Eye (tissue), 1 donor: ENCODE measurements at regions not wholly inside any gene's neighbourhood (a gene's known extent, or its start where the extent isn't known, plus 50 kb on each side); places are given as distances from the start of the nearest gene placed in this dataset.
"Not testable (repeated sequence)": the region's sequence is repeated elsewhere in the genome, so short reads cannot be mapped to it uniquely, and the experiment has no call there.

Experiments
- DNase-seq: peaks from one replicate; pipeline ENCODE4 v3.0.0-alpha.2; 2015

GRCh38 chr10:52483587-52483986 lies 169.5 kb downstream of the DKK1 start:
- DNase-seq: no peak

GRCh38 chr10:52484206-52485065 lies 170.4 kb downstream of the DKK1 start:
- DNase-seq: peak; percentile 33

DNA sequence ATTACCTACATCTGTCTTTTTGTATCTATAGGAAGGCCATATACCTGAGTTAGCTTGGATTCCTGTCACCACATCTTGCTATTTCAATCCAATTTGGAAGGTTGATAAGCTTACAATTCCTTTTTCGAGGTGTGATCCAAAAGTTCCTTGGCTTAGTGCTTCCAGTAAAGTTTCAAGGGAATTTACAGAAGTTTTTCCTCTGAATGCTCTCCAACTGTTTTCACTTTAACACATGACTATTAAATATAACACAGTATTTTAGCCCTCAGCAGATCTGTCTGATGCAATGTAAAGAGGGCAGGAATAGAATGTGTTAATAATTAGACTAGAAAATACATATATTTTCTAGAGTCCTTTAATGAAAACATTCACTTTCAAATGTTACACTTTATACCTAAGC lies 171.4 kb downstream of the DKK1 start:
- DNase-seq: peak; percentile 39

DNA sequence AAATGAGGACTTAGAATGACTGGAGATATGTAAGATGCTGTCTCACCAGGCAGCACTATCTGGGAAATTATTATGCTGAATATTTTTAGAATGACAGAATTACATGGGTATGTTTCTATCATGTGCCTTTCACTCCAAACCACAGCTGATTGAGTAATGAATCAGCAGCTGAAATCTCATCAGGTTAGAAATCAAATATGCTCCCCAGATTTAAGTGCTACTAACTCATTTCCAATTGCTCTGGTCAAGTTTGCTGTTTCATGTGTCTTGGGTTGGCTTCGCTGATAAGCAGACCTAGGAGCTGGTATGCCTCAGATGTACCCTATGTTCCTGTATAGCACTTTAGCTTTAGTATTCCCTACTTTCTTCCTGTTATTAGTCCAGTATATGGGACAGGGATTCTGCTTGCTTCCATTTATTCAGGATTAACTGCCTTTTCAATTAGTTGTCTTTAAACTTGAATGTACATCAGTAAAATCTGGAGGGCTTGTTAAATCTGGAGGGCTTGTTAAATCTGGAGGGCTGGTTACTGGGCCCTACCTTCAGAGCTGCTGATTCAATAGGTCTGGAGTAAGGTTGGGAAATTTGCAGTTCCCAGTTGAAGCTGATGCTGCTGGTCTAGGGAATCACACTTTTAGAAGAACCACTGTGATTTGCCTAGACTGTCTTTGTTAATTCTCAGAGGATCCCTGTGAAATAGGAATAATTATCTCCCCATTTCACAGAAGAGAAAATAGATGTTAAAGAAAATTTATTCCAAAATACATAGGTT lies 172.9 kb downstream of the DKK1 start:
- DNase-seq: peak; percentile 30

- peak; percentile 81 for DNase-seq
Measured at GRCh38 chr10:52488606-52489485, 174.8 kb downstream of the DKK1 start.

- no peak for DNase-seq
Measured at GRCh38 chr10:52491246-52491995, 177.3 kb downstream of the DKK1 start.

DNA sequence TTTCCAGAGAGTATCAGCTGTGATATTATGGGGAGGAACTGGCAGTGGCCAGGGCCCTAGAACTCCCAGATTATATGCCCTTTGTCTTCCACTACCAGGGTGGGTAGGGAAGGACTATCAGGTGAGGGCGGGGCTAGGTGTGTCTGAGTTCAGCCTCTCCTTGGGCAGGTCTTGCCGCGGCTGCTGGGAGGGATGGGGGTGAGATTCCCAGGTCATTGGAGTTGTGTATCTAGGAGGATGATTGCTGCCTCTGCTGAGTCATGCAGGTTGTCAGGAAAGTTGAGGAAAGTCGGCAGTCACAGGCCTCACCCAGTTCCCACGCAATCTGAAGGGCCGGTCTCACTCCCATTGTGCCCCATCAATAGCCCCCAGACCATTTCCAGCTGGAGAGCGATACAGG lies 185.2 kb downstream of the DKK1 start:
- DNase-seq: no peak

DNA sequence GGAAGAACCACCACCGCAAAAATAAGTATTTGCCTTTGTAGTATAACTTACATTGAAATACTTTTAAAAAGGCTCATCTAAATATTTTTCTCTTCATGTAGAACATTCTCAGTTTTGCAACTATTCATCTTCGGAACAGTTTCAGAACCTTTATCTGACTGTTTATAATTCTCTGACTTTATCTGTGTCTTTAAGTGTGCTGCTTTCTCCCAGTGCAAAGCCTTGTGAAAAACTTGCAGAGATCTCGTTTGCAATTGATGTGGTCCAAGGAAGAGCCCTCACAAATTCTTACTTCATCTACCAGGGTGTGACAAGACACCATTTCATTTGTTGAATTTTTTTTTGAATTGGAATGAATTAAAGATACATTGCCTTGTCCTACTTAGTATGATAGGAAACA lies 186.4 kb downstream of the DKK1 start:
- no peak for DNase-seq

DNA sequence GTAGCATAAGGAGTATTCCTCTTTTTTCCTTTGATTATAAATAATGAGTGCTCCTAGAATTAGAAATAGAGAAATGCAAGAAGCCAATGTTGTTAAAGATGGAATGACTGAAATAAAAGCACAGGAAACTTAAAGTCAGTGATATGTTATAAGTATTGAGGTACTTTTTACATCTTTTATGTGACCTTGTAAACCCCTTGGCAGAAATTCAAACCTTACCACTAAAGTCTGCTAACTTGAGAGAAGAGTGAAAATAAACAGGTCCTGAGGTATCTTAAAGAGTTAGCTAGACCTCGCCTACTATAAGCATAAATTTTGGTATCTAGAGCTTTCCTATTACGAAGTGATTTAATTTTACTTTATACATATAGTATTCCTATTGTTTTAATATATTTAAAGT lies 188.2 kb downstream of the DKK1 start:
- no peak for DNase-seq

GRCh38 chr10:52505341-52505740 lies 191.3 kb downstream of the DKK1 start:
- DNase-seq: not testable (repeated sequence)

DNA sequence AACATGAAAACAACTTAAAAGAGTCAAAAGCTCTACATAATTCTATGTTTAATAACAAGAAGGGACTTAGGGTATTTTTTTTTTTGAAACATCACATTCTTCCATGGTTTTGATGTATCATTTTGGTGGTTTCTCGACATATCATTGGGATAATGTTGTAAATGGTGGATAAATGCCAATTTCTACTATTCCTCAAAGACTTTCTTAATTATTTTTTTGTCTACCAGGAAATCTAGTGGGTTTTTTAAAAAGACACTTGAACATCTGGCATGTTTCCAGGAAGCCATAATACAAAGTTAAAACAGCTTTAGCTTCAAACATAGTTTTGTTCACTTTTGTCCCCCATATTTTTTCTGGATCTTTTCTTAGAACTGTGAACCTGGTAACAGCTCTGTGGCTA lies 200.4 kb downstream of the DKK1 start:
- DNase-seq: no peak

DNA sequence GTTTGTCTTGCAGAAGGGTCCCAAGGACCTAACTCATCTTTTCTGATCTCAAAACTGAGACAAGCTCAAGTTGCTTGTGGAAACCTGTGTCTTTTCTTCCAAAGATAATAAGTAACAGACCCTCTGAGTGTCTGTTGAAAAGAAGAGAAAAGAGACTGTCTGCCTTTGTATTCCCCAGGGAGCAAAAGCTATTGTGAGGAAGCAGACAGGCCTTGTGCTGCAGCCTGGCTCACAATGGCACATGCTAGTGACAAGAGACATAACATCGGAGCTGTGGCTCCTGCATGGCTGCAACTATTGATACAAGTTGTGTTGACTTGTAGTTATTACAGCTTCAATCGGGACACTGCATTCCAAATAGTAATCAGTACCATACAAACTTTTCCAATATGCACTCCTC lies 202.9 kb downstream of the DKK1 start:
- DNase-seq: peak; percentile 88

- DNase-seq: no peak
Measured at GRCh38 chr10:52523696-52524095, 209.6 kb downstream of the DKK1 start.

GRCh38 chr10:52525761-52526160 lies 211.7 kb downstream of the DKK1 start:
- no peak for DNase-seq

DNA sequence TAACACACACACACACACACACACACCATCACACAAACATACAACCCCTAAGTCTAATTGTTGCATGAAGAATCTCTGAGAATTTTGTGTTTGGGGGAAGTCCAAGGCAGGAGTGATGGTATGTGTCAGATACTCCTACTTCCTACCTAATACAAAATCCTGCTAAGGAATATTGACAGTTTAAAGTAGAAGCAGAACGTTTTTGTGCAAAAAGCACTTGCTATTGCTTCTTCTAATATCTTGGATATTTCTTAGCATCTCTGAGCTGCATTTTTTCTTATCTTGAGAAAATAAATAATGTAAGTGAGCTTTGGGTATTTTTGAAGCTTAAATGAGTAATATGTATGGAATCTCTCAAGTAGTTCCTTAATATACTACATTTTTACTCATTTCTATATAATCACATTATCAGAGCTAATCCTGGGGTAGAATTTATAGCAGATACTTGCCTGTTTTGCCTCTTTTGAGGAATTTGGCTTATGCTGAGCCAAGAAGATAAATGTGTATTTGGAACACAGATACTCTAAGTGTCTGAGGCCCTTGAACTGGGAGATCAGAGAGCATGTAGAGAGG lies 212.3 kb downstream of the DKK1 start:
- no peak for DNase-seq

GRCh38 chr10:52532650-52533290 lies 218.7 kb downstream of the DKK1 start:
- no peak for DNase-seq

GRCh38 chr10:52533986-52534385 lies 219.9 kb downstream of the DKK1 start:
- no peak for DNase-seq

DNA sequence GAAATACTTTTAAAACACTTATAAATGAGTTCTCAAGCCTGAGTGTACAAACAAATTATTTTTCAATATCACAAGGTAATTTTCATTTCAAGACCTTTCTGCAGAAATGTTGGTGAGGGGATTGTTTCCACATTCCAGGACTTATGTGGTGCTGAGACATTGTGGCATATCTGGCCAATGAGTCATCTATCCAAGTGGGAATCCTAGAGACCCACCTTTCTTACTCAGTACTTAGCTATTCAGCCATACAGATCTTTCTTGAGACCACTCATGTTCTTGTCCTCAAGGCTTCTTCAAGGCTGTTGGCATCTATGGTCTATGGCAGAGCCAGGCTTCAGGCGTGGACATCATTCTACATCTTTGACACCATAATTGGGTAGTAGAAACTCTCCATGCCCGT lies 225.4 kb downstream of the DKK1 start:
- DNase-seq: no peak

DNA sequence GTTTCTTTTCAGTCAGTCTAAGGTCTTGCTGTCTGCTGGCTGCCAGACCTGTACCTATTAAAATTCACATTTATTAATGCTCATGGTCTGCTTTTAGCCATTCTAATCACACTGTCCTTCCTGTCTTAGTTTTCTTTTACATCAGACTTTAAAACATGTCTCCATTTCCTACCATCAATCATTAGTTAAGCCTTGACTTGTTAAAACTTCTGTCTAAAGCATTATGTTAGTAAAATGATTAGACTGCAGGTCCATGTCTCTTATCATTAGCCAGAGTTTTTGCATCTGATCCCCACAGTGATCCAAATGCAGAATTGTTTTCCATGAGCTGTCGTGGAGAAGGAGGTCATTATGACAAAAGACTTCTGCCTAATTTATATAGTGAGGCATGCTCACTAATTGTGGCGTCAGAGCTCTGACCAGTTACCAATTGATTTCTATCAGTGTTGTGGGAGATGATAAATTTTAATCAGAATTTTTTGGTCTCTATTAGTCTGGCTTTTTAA lies 226.5 kb downstream of the DKK1 start:
- DNase-seq: peak; percentile 36

- peak; percentile 21 for DNase-seq
Measured at GRCh38 chr10:52541006-52541473, 227.0 kb downstream of the DKK1 start.

- no peak for DNase-seq
Measured at GRCh38 chr10:52542906-52543305, 228.8 kb downstream of the DKK1 start.
